ENCODE measurements at regions not wholly inside any gene's neighbourhood (a gene's known extent, or its start where the extent isn't known, plus 50 kb on each side); places are given as distances from the start of the nearest gene placed in this dataset.

DNA sequence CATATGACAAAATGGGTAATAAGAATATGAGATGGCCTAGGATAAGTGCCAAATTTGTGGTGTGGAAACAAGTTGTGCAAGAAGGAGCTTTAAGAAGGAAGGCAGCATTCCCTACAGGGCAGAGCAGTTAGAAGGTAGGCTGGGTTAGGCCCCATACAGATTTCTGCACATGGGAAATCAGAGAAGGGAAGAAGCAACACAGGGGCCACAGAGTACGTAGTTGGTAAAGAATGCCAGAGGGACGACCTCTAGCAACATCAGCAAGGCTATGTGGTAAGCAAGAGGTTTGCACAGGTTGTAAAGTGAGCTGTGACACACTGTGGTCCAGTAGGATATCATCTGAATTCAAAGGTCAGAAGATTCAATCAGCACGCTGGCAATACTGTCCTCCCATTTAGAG is 765.6 kb upstream of the B3GALT2 start:
- H3K9ac ChIP-seq (replicated peaks; ENCODE audit: extremely low read depth, insufficient read depth, low read length): no peak overlapping the region
- no peaks in the 10 kb centered on the region for H3K27me3 ChIP-seq (ENCODE audit: control insufficient read depth in 2 of 2, insufficient read depth in 2 of 2, low read length in 2 of 2)
- no peaks in the 10 kb centered on the region for H3K79me2 ChIP-seq (ENCODE audit: control insufficient read depth, insufficient read depth, low read length)
- POLR2A ChIA-PET: no interaction called here
- no peaks in the 10 kb centered on the region for H4K20me1 ChIP-seq (replicated peaks; ENCODE audit: control insufficient read depth, extremely low read depth, insufficient read depth, low read length)
- no TSS peak for BruUV-seq (replicated peaks)
- no peaks in the 10 kb centered on the region for H3K9me1 ChIP-seq (replicated peaks; ENCODE audit: control insufficient read depth, extremely low read depth, insufficient read depth, low read length)
- intact Hi-C loops (cut with micrococcal nuclease) (no loop called here), dilution Hi-C loops (cut with MboI; ENCODE audit: extremely low pct_ligation_motif_present, low sequenced_read_pairs) (no loop called here)
- no peaks in the 10 kb centered on the region for H3K9me3 ChIP-seq (replicated peaks; ENCODE audit: control insufficient read depth, insufficient read depth, low read length)
- DNase-seq (ENCODE audit: low read depth, low spot score): no peak
- H3K27ac ChIP-seq (ENCODE audit: insufficient read depth, low read depth, low read length): no peak overlapping the region
- H3K4me1 ChIP-seq (ENCODE audit: control insufficient read depth, extremely low read depth, insufficient read depth, low read length): no peaks in the 10 kb centered on the region
- no peak overlapping the region for H3K4me3 ChIP-seq (replicated peaks in 1 of 3; ENCODE audit: insufficient read depth in 1 of 3, low read depth in 1 of 3, low read length in 3 of 3)
- no peak for FAIRE-seq
- no peaks in the 10 kb centered on the region for H3K36me3 ChIP-seq (ENCODE audit: control insufficient read depth in 2 of 2, extremely low read depth in 1 of 2, insufficient read depth in 2 of 2, low read length in 2 of 2)
- H3K4me2 ChIP-seq (ENCODE audit: insufficient read depth, low read length): no peak overlapping the region
- no peak overlapping the region for H2AFZ ChIP-seq (ENCODE audit: low read depth, low read length)
- TF ChIP-seq EZH2 (IDR thresholded peaks at IDR 0.05; ENCODE audit: borderline replicate concordance, low read depth, low read length, severe bottlenecking) (no peak), POLR2A (IDR thresholded peaks at IDR 0.05; ENCODE audit: low read depth, low read length) (no peak)
- CTCF ChIA-PET: interaction anchor here (0.8 to 1.1 kb wide), 2 partner anchors 9 to 282 kb away, joined by 3 read pairs; no protein-coding TSS in a partner anchor

- Histone ChIP-seq H4K20me1 (replicated peaks; ENCODE audit: control insufficient read depth, extremely low read depth, insufficient read depth, low read length) (no peaks in the 10 kb centered on the region), H3K9me3 (replicated peaks; ENCODE audit: control insufficient read depth, insufficient read depth, low read length) (no peaks in the 10 kb centered on the region), H3K4me1 (ENCODE audit: control insufficient read depth, extremely low read depth, insufficient read depth, low read length) (no peaks in the 10 kb centered on the region), H3K9me1 (replicated peaks; ENCODE audit: control insufficient read depth, extremely low read depth, insufficient read depth, low read length) (no peaks in the 10 kb centered on the region), H3K36me3 (ENCODE audit: control insufficient read depth in 2 of 2, extremely low read depth in 1 of 2, insufficient read depth in 2 of 2, low read length in 2 of 2) (no peaks in the 10 kb centered on the region), H3K27me3 (ENCODE audit: control insufficient read depth in 2 of 2, insufficient read depth in 2 of 2, low read length in 2 of 2) (no peaks in the 10 kb centered on the region), H2AFZ (ENCODE audit: low read depth, low read length) (no peak overlapping the region), H3K4me3 (replicated peaks in 1 of 3; ENCODE audit: insufficient read depth in 1 of 3, low read depth in 1 of 3, low read length in 3 of 3) (no peak overlapping the region), H3K4me2 (ENCODE audit: insufficient read depth, low read length) (no peak overlapping the region), H3K27ac (ENCODE audit: insufficient read depth, low read depth, low read length) (no peak overlapping the region), H3K79me2 (ENCODE audit: control insufficient read depth, insufficient read depth, low read length) (no peaks in the 10 kb centered on the region), H3K9ac (replicated peaks; ENCODE audit: extremely low read depth, insufficient read depth, low read length) (no peak overlapping the region)
- DNase-seq (ENCODE audit: low read depth, low spot score) (no peak), FAIRE-seq (no peak)
- dilution Hi-C loops (cut with MboI; ENCODE audit: extremely low pct_ligation_motif_present, low sequenced_read_pairs) (no loop called here), intact Hi-C loops (cut with micrococcal nuclease) (no loop called here)
- ChIA-PET CTCF (no interaction called here), POLR2A (no interaction called here)
- BruUV-seq (replicated peaks): no TSS peak
- no peak for TF ChIP-seq GATA2 (IDR thresholded peaks at IDR 0.05; ENCODE audit: insufficient read depth, insufficient read length, low read depth, low read length)
- TF ChIP-seq MYC (IDR thresholded peaks at IDR 0.05; ENCODE audit: low read depth, low read length): no peak
- TF ChIP-seq POLR2AphosphoS5 (IDR thresholded peaks at IDR 0.05; ENCODE audit: insufficient read depth, low read depth, low read length): no peak
- TF ChIP-seq JUN (IDR thresholded peaks at IDR 0.05; ENCODE audit: borderline replicate concordance, insufficient read depth, insufficient read length, low read depth): no peak
- no peak for TF ChIP-seq CTCF (IDR thresholded peaks at IDR 0.05; ENCODE audit: extremely low read depth in 1 of 2, insufficient read depth in 1 of 2, low read depth in 1 of 2, low read length in 2 of 2)
- TF ChIP-seq, protein P1, sequence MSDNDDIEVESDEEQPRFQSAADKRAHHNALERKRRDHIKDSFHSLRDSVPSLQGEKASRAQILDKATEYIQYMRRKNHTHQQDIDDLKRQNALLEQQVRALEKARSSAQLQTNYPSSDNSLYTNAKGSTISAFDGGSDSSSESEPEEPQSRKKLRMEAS (IDR thresholded peaks at IDR 0.05; ENCODE audit: insufficient read depth, insufficient read length): no peak
- TF ChIP-seq EZH2 (IDR thresholded peaks at IDR 0.05; ENCODE audit: borderline replicate concordance, low read depth, low read length, severe bottlenecking): no peak
- no peak for TF ChIP-seq POLR2A (IDR thresholded peaks at IDR 0.05; ENCODE audit: low read depth, low read length)
- TF ChIP-seq FOS (IDR thresholded peaks at IDR 0.05; ENCODE audit: borderline replicate concordance, insufficient read depth, low read length): no peak
Measured at GRCh38 chr1:193944454-193944853, 758.0 kb upstream of the B3GALT2 start.
